H9 (cell line): ENCODE measurements at regions not wholly inside any gene's neighbourhood (a gene's known extent, or its start where the extent isn't known, plus 50 kb on each side); places are given as distances from the start of the nearest gene placed in this dataset.

Experiments
- DNase-seq: peaks from one replicate; pipeline ENCODE4 v3.0.0-alpha.2; 2017
- H2AFZ ChIP-seq: one replicate; pipeline ENCODE4 v1.6.1; 2013; ENCODE audit warnings: mild to moderate bottlenecking, low read length, control low read depth, moderate library complexity
- H2AK5ac ChIP-seq: 2 replicates; pipeline ENCODE4 v1.6.1; 2013; ENCODE audit warnings: low read length, control low read depth, mixed read lengths; ENCODE audit not compliant: insufficient read length
- H2BK120ac ChIP-seq: one replicate; pipeline ENCODE4 v1.6.1; 2013; ENCODE audit warnings: low read depth, mild to moderate bottlenecking, low read length, control low read depth, inconsistent platforms; ENCODE audit not compliant: poor library complexity, severe bottlenecking
- H2BK12ac ChIP-seq: 2 replicates; pipeline ENCODE4 v1.6.1; 2013; ENCODE audit warnings: low read length, control low read depth, mixed read lengths, low read depth; ENCODE audit not compliant: insufficient read length
- H2BK15ac ChIP-seq: 2 replicates; pipeline ENCODE4 v1.6.1; 2013; ENCODE audit warnings: low read depth, low read length, control low read depth
- H2BK20ac ChIP-seq: one replicate; pipeline ENCODE4 v1.6.1; 2013; ENCODE audit warnings: low read depth, mild to moderate bottlenecking, low read length, control low read depth, inconsistent platforms; ENCODE audit not compliant: poor library complexity, severe bottlenecking
- H2BK5ac ChIP-seq: 2 replicates; pipeline ENCODE4 v1.6.1; 2013; ENCODE audit warnings: low read length, control low read depth, mixed read lengths; ENCODE audit not compliant: insufficient read length
- H3K14ac ChIP-seq: 2 replicates; pipeline ENCODE4 v1.6.1; 2013; ENCODE audit warnings: low read length, control low read depth; ENCODE audit not compliant: insufficient read depth
- H3K18ac ChIP-seq: 2 replicates; pipeline ENCODE4 v1.6.1; 2013; ENCODE audit warnings: low read depth, mild to moderate bottlenecking, mixed read lengths, low read length, control low read depth; ENCODE audit not compliant: insufficient read length
- H3K23ac ChIP-seq: 2 replicates; pipeline ENCODE4 v1.6.1; 2013; ENCODE audit warnings: low read length, control low read depth, mixed read lengths, low read depth; ENCODE audit not compliant: insufficient read length
- H3K23me2 ChIP-seq: 2 replicates; pipeline ENCODE4 v1.6.1; 2013; ENCODE audit warnings: low read depth, mild to moderate bottlenecking, mixed read lengths, low read length, control low read depth; ENCODE audit not compliant: insufficient read length, poor library complexity, severe bottlenecking
- H3K27ac ChIP-seq: 2 replicates; pipeline ENCODE4 v1.5.1; 2013; ENCODE audit warnings: low read length, control low read depth, mixed read lengths, low read depth; ENCODE audit not compliant: insufficient read length
- H3K27me3 ChIP-seq: 2 replicates; pipeline ENCODE4 v1.6.1; 2013; ENCODE audit warnings: low read length, control low read depth, inconsistent platforms; ENCODE audit not compliant: insufficient read depth
- H3K4ac ChIP-seq: 2 replicates; pipeline ENCODE4 v1.6.1; 2013; ENCODE audit warnings: low read depth, mild to moderate bottlenecking, control low read depth, inconsistent platforms, low read length, moderate library complexity
- H3K4me1 ChIP-seq: 2 replicates; pipeline ENCODE4 v1.6.1; 2013; ENCODE audit warnings: low read length, control low read depth, inconsistent platforms; ENCODE audit not compliant: insufficient read depth
- H3K4me2 ChIP-seq: 2 replicates; pipeline ENCODE4 v1.6.1; 2013; ENCODE audit warnings: low read length, control low read depth, mixed read lengths; ENCODE audit not compliant: insufficient read length, insufficient read depth
- H3K56ac ChIP-seq: 2 replicates; pipeline ENCODE4 v1.6.1; 2013; ENCODE audit warnings: low read depth, mild to moderate bottlenecking, mixed read lengths, low read length, control low read depth; ENCODE audit not compliant: insufficient read length
- H3K79me1 ChIP-seq: 2 replicates; pipeline ENCODE4 v1.6.1; 2013; ENCODE audit warnings: low read depth, mild to moderate bottlenecking, moderate library complexity, low read length, control low read depth, inconsistent platforms; ENCODE audit not compliant: insufficient read depth, poor library complexity, severe bottlenecking
- H3K79me2 ChIP-seq: 2 replicates; pipeline ENCODE4 v1.6.1; 2013; ENCODE audit warnings: low read length, control low read depth, inconsistent platforms; ENCODE audit not compliant: insufficient read depth
- H3K9ac ChIP-seq: 2 replicates; pipeline ENCODE4 v1.6.1; 2013; ENCODE audit warnings: low read length, control low read depth, mixed read lengths; ENCODE audit not compliant: insufficient read length; ENCODE audit errors: extremely low read depth
- H3K9me3 ChIP-seq: one replicate; pipeline ENCODE4 v1.6.1; 2013; ENCODE audit warnings: low read depth, low read length, inconsistent platforms; ENCODE audit not compliant: control insufficient read depth
- H3T11ph ChIP-seq: one replicate; pipeline ENCODE4 v1.6.1; 2013; ENCODE audit warnings: mild to moderate bottlenecking, low read length, control low read depth, inconsistent platforms
- H4K20me1 ChIP-seq: one replicate; pipeline ENCODE4 v1.6.1; 2013; ENCODE audit not compliant: control insufficient read depth, insufficient read length, insufficient read depth
- H4K5ac ChIP-seq: 2 replicates; pipeline ENCODE4 v1.6.1; 2013; ENCODE audit warnings: low read depth, mild to moderate bottlenecking, mixed read lengths, low read length, control low read depth; ENCODE audit not compliant: insufficient read length
- H4K8ac ChIP-seq: replicated peaks from 2 replicates; pipeline ENCODE4 v1.6.1; 2013; ENCODE audit warnings: low read length, control low read depth, mixed read lengths, low read depth; ENCODE audit not compliant: insufficient read length
- H4K91ac ChIP-seq: 2 replicates; pipeline ENCODE4 v1.6.1; 2013; ENCODE audit warnings: low read depth, mild to moderate bottlenecking, moderate library complexity, mixed read lengths, low read length, control low read depth; ENCODE audit not compliant: insufficient read length
- H3K27ac Mint-ChIP-seq, 3 experiments: 2 replicates in 2 of 3; 3 replicates in 1 of 3; pipeline ENCODE4 v1.8.0; 2020 to 2021; ENCODE audit warnings: mixed read lengths in 3 of 3, mild to moderate bottlenecking in 1 of 3, moderate library complexity in 1 of 3
- H3K27me3 Mint-ChIP-seq: 2 replicates; pipeline ENCODE4 v1.8.0; 2021; ENCODE audit warnings: low read depth, mild to moderate bottlenecking, moderate library complexity, mixed read lengths
- H3K36me3 Mint-ChIP-seq, 3 experiments: 2 replicates in 2 of 3; 3 replicates in 1 of 3; pipeline ENCODE4 v1.8.0; 2020 to 2021; ENCODE audit warnings: low read depth in 3 of 3, mixed read lengths in 3 of 3; ENCODE audit not compliant: insufficient read depth in 1 of 3
- H3K4me1 Mint-ChIP-seq, 2 experiments: 2 replicates each; pipeline ENCODE4 v1.8.0; 2020; ENCODE audit warnings: mixed read lengths in 2 of 2
- H3K4me3 Mint-ChIP-seq, 2 experiments: 2 replicates in 1 of 2; 3 replicates in 1 of 2; pipeline ENCODE4 v1.8.0; 2020 to 2021; ENCODE audit warnings: mild to moderate bottlenecking in 2 of 2, mixed read lengths in 2 of 2, moderate library complexity in 1 of 2
- H3K9me3 Mint-ChIP-seq, 2 experiments: 2 replicates in 1 of 2; 3 replicates in 1 of 2; pipeline ENCODE4 v1.8.0; 2020; ENCODE audit warnings: mild to moderate bottlenecking in 2 of 2, mixed read lengths in 2 of 2, moderate library complexity in 1 of 2
- CTCF ChIP-seq: fragments of 200-600 bp; sonication (generic); conservative IDR thresholded peaks from 3 replicates; pipeline ENCODE4 v1.8.0; 2021; ENCODE audit warnings: antibody characterized with exemption, mild to moderate bottlenecking

GRCh38 chr2:41837610-41838009, 210.2 kb upstream of the PKDCC start:
- H3K79me1 ChIP-seq, result no peaks in the 10 kb centered on the region

More at GRCh38 chr2:41837610-41838009, 210.2 kb upstream of the PKDCC start:
- no peak overlapping the region for H3K4me3 Mint-ChIP-seq
- no peaks in the 10 kb centered on the region for H3K9me3 ChIP-seq
- H3K9ac ChIP-seq, result no peak overlapping the region
- no peak overlapping the region for H3K4me2 ChIP-seq
- no peak overlapping the region for H3K27ac ChIP-seq
- no peak overlapping the region for H3T11ph ChIP-seq
- H3K23me2 ChIP-seq, result peaks cover 7% of the 10 kb centered on the region
- H3K27me3 ChIP-seq, result 0 out of 2 replicates have a peak, but pooled peaks cover 3% of the 10 kb centered on the region
- DNase-seq, result no peak
- no peak overlapping the region for H2AFZ ChIP-seq
- H4K20me1 ChIP-seq, result no peaks in the 10 kb centered on the region
- H3K36me3 Mint-ChIP-seq, result no peaks in the 10 kb centered on the region
- H3K4me1 ChIP-seq, result no peaks in the 10 kb centered on the region
- H2AK5ac ChIP-seq, result no peak overlapping the region
- no peak overlapping the region for H3K18ac ChIP-seq
- no peak overlapping the region for H2BK5ac ChIP-seq
- H3K56ac ChIP-seq, result no peak overlapping the region
- H3K14ac ChIP-seq, result no peak overlapping the region
- H3K9me3 Mint-ChIP-seq, result no peaks in the 10 kb centered on the region
- no peak overlapping the region for H2BK15ac ChIP-seq
- H3K27ac Mint-ChIP-seq, result no peak overlapping the region
- no peak overlapping the region for H3K23ac ChIP-seq
- H4K5ac ChIP-seq, result no peak overlapping the region
- no peak overlapping the region for H2BK20ac ChIP-seq
- H2BK12ac ChIP-seq, result no peak overlapping the region
- no peak overlapping the region for H3K4ac ChIP-seq
- no peak overlapping the region for H4K8ac ChIP-seq
- H2BK120ac ChIP-seq, result no peak overlapping the region
- H4K91ac ChIP-seq, result no peak overlapping the region
- no peak for TF ChIP-seq CTCF
- no peaks in the 10 kb centered on the region for H3K79me2 ChIP-seq
- peaks cover 24% of the 10 kb centered on the region for H3K27me3 Mint-ChIP-seq
- H3K4me1 Mint-ChIP-seq, result peaks cover 6% of the 10 kb centered on the region in 2 experiments
